ENCODE measurements at regions not wholly inside any gene's neighbourhood (a gene's known extent, or its start where the extent isn't known, plus 50 kb on each side); places are given as distances from the start of the nearest gene placed in this dataset.

DNA sequence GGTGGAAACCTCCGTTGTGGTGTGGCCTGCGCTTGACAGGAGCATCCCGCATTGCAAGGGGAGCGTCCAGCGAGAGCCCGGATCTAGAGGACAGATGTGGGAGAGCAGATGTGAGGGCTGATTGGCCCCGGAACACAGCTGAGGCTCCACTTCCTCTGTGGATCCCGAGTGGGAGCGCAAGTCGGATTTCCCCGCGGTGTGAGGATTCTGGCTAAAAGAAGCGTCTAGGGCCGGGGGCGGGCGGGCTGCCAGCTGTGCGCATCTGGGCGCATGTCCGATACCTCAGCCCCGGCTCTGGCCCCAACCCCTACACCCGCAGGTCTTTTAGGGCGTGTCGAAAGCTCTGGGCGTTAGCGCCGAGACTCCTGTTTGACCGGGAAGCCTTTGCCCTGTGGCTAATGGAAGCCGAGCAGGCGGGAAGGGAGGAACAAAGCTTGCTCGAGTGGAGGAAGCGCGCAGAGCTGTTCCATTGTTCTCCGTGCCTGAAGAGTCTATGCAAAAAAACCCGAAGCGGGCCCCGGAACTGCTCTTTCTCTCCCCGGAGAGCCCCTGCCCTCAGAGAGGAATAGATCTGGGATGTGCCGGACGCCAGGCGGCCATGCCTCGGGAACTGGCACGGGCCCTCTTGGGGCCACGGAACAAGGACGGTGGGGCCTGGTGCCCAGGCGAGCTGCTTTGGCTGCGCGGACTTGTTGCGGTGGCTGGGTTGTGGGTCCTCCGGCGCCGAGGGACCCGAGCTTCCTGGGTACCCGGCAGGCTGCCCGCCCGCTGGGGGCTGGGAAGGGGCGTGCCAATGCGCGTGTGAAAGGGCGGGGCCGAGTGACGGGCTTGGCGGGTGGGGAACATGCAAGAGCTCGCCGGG is 111.1 kb downstream of the NAV1 start:
- H2BK20ac ChIP-seq (ENCODE audit: low read length): no peak overlapping the region
- WGBS, 2 experiments (ENCODE audit: extremely low coverage in 1 of 2, insufficient coverage in 1 of 2, insufficient read length in 1 of 2, insufficient replicate concordance in 2 of 2, low coverage in 1 of 2, low lambda C conversion rate in 2 of 2, missing lambda C conversion rate in 1 of 2): 2% methylated on average over 59 of the region's 64 CpGs; no CpG with 5 or more reads in 1 of the 2 experiments
- peak overlapping the region; percentile 40 for H3K56ac ChIP-seq (replicated peaks; ENCODE audit: insufficient read length, low read depth, low read length)
- H3K4me2 ChIP-seq (ENCODE audit: insufficient read depth in 1 of 2, low read depth in 2 of 2, low read length in 2 of 2): peak overlapping the region; percentile 97 to 100
- H3K27me3 ChIP-seq (replicated peaks in 1 of 4; ENCODE audit: control insufficient read depth in 3 of 4, extremely low read depth in 1 of 4, insufficient read depth in 3 of 4, low read length in 3 of 4): peaks cover 0 to 22% (median 19%) of the 10 kb centered on the region in 4 experiments; a peak in 5 of 7 replicates
- H3K9me3 ChIP-seq (ENCODE audit: insufficient read depth in 2 of 2, low read depth in 1 of 2, low read length in 1 of 2): no peaks in the 10 kb centered on the region
- peak overlapping the region; percentile 81; the same call in 1 of the 2 replicates for H4K8ac ChIP-seq (ENCODE audit: extremely low read depth, insufficient read depth, low read length)
- H3K36me3 ChIP-seq (ENCODE audit: control insufficient read depth in 2 of 4, insufficient read depth in 4 of 4, low read length in 3 of 4): no peaks in the 10 kb centered on the region
- ChIA-PET CTCF (ENCODE audit: partially characterized antibody) (interaction anchor here (0.6 to 4.5 kb wide), 26 partner anchors 10 to 214 kb away, joined by 3 to 28 read pairs (median 5); no protein-coding TSS in a partner anchor), POLR2A (ENCODE audit: partially characterized antibody) (interaction anchor here (1.0 to 2.9 kb wide), 18 partner anchors 9 to 137 kb away, joined by 3 to 9 read pairs (median 6); partner anchors contain the start of gene NAV1)
- H2BK120ac ChIP-seq (replicated peaks; ENCODE audit: low read depth, low read length): no peak overlapping the region
- peak overlapping the region; percentile 62; the same call in 1 of the 2 replicates for H2BK5ac ChIP-seq (ENCODE audit: low read depth, low read length)
- H3K4me1 ChIP-seq (replicated peaks in 1 of 4; ENCODE audit: control insufficient read depth in 3 of 4, insufficient read depth in 4 of 4, low read length in 3 of 4): peaks cover 13 to 33% (median 25%) of the 10 kb centered on the region in 4 experiments
- H3K79me2 ChIP-seq (ENCODE audit: control insufficient read depth in 1 of 2, insufficient read depth in 2 of 2, low read length in 2 of 2): peaks cover 0 to 21% of the 10 kb centered on the region in 2 experiments; a peak in 2 of 4 replicates
- H3K23me2 ChIP-seq (ENCODE audit: low read depth, low read length): peaks cover 22% of the 10 kb centered on the region
- no peak overlapping the region for H3K14ac ChIP-seq (ENCODE audit: insufficient read length)
- H2BK15ac ChIP-seq (ENCODE audit: low read length): 0 out of 2 replicates have a peak overlapping the region, but pooled peaks have one; percentile 54
- no peak overlapping the region for H3K23ac ChIP-seq (ENCODE audit: insufficient read length)
- peaks cover 6% of the 10 kb centered on the region; the same call in 1 of the 2 replicates for H3K79me1 ChIP-seq (ENCODE audit: low read depth, low read length)
- H3K18ac ChIP-seq (ENCODE audit: extremely low read depth, low read length): peak overlapping the region; percentile 93
- no peak overlapping the region for H2AK5ac ChIP-seq (ENCODE audit: low read depth, low read length)
- H3K4me3 ChIP-seq (ENCODE audit: extremely low read depth in 1 of 4, insufficient read depth in 2 of 4, low read depth in 3 of 4, low read length in 4 of 4): peak overlapping the region; percentile 67 to 83 (median 70)
- H3K27ac ChIP-seq (ENCODE audit: low read depth, low read length): no peak overlapping the region
- peak; percentile 47 to 90 for DNase-seq (ENCODE audit: low read depth in 1 of 2, low spot score in 2 of 2)
- FAIRE-seq: no peak
- peak overlapping the region; percentile 79 for H4K91ac ChIP-seq (replicated peaks; ENCODE audit: insufficient read length, low read length)
- H2BK12ac ChIP-seq (ENCODE audit: low read depth, low read length): no peak overlapping the region
- no peak overlapping the region for H2AFZ ChIP-seq (ENCODE audit: low read length)
- no peak overlapping the region for H4K5ac ChIP-seq (ENCODE audit: insufficient read length, low read depth, low read length)
- H3K4ac ChIP-seq (replicated peaks; ENCODE audit: insufficient read length, low read depth, low read length): no peak overlapping the region
- peaks cover 8 to 15% of the 10 kb centered on the region in 2 experiments for H4K20me1 ChIP-seq (replicated peaks in 1 of 2; ENCODE audit: control insufficient read depth in 1 of 2, insufficient read depth in 2 of 2, low read length in 2 of 2)
- H3K9ac ChIP-seq (replicated peaks in 1 of 4; ENCODE audit: extremely low read depth in 1 of 4, low read depth in 3 of 4, low read length in 3 of 4): peak overlapping the region in 3 of 4 experiments; percentile 26 to 76 (median 72); a peak in 4 of 7 replicates
- peak; percentile 67 for TF ChIP-seq KDM4A (IDR thresholded peaks at IDR 0.05; ENCODE audit: low read depth, low read length, severe bottlenecking)
- peak; percentile 52; the same call in 1 of the 2 replicates for TF ChIP-seq TAF1 (IDR thresholded peaks at IDR 0.05; ENCODE audit: low read depth, low read length)
- TF ChIP-seq EZH2 (IDR thresholded peaks at IDR 0.05; ENCODE audit: low read depth, low read length, severe bottlenecking): no peak
- peak; percentile 5; the same call in 1 of the 2 replicates for TF ChIP-seq YY1 (IDR thresholded peaks at IDR 0.05; ENCODE audit: low read depth, low read length)
- TF ChIP-seq RBBP5 (IDR thresholded peaks at IDR 0.05; ENCODE audit: borderline replicate concordance, low read depth, low read length): peak; percentile 75; the same call in 1 of the 2 replicates
- TF ChIP-seq EGR1 (IDR thresholded peaks at IDR 0.05; ENCODE audit: borderline replicate concordance, low read depth, low read length): no peak
- peak; percentile 41 for TF ChIP-seq ASH2L (IDR thresholded peaks at IDR 0.05; ENCODE audit: low read length)
- no peak for TF ChIP-seq RFX5 (IDR thresholded peaks at IDR 0.05; ENCODE audit: borderline replicate concordance, low read depth, low read length)
- TF ChIP-seq ZNF274 (IDR thresholded peaks at IDR 0.05; ENCODE audit: borderline replicate concordance, extremely low read depth, low read length): no peak
- 0 out of 2 replicates have a peak, but pooled peaks have one; percentile 9 for TF ChIP-seq TCF12 (IDR thresholded peaks at IDR 0.05; ENCODE audit: low read depth, low read length)
- TF ChIP-seq SP1 (IDR thresholded peaks at IDR 0.05; ENCODE audit: low read depth, low read length): no peak; the same call in 1 of the 2 replicates
- TF ChIP-seq SP4 (IDR thresholded peaks at IDR 0.05; ENCODE audit: low read length): no peak; the same call in 1 of the 2 replicates

All from H1 (cell line).